GM19023 (cell line): ENCODE measurements at regions not wholly inside any gene's neighbourhood (a gene's known extent, or its start where the extent isn't known, plus 50 kb on each side); places are given as distances from the start of the nearest gene placed in this dataset.
"Not testable (repeated sequence)": the region's sequence is repeated elsewhere in the genome, so short reads cannot be mapped to it uniquely, and the experiment has no call there.

ENCODE experiments used
- ATAC-seq: cut with Tn5 transposase; IDR thresholded peaks from one replicate; pipeline ENCODE4 v1.9.1; 2021; ENCODE audit warnings: mild to moderate bottlenecking, moderate library complexity; ENCODE audit not compliant: unreplicated experiment

DNA sequence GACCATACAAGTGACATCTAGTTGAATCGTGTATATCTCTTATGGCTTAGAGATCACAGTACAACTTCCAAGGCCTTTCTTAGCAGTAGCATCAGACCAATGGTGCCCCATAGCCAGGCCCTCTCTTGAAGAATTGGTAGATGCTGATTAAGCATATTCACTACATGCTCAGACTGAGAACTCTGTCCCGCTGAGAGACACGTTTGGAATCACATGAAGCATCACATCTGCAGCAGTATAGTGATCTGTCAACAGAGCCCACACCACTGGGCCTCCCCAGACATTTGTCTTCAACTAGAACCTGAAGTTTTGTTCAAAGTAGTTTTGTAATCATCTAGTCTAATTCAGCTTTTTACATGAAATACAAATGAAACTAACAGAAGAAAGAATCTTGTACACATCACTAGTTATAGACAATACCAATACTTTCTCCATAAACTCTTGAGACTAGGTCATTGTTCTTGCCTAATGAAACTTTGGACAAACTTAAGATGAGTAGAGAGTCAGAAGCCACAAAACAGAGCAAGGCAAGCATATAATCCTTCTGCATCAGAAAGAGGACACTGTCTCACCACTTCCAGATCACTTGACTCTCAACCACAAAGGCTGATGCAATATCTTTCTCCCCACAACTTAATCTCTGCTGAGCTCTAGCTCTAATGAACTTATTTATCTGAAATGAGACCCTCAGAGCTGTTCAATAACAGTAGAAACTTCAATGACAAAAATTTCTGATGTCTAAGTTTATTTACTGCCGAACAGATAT is 182.7 kb downstream of the TBX18 start:
- ATAC-seq, result no peak

DNA sequence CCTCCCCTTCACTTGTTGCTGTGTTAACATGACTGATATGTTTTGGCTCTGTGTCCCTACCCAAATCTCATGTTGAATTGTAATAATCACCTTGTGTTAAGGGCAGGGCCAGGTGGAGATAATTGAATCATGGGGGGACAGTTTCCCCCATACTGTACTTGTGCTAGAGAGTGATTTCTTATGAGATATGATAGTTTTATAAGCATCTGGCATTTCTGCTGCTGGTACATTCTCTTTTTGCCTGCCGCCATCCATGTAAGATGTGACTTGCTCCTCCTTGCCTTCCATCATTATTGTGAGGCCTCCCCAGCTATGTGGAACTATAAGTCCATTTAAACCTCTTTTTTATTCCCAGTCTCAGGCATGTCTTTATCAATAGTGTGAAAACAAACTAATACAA is 185.0 kb downstream of the TBX18 start:
- no peak for ATAC-seq

GRCh38 chr6:84576029-84576428 is 188.4 kb downstream of the TBX18 start:
- ATAC-seq, result no peak

GRCh38 chr6:84575264-84575663 is 189.1 kb downstream of the TBX18 start:
- peak; percentile 95 for ATAC-seq

DNA sequence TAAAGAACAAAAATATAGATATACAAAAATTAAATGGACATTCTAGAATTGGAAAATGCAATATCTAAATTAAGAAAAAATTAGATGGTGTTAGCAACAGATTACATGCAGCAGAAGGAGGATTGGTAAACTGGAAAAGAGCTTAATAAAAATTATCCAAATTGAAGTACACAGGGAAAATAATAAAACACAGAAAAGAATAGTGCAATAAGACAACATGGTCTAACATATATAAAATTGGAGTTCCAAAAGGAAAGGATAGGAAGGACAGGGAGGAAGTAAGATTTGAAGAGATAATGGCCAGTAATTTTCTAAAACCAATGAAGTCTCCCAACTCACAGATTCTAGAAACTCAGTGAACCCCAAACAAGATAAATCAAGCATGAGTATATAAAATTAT is 194.5 kb downstream of the TBX18 start:
- no peak for ATAC-seq

GRCh38 chr6:84568971-84569370 is 195.4 kb downstream of the TBX18 start:
- no peak for ATAC-seq

GRCh38 chr6:84565718-84566117 is 198.7 kb downstream of the TBX18 start:
- ATAC-seq, result not testable (repeated sequence)

DNA sequence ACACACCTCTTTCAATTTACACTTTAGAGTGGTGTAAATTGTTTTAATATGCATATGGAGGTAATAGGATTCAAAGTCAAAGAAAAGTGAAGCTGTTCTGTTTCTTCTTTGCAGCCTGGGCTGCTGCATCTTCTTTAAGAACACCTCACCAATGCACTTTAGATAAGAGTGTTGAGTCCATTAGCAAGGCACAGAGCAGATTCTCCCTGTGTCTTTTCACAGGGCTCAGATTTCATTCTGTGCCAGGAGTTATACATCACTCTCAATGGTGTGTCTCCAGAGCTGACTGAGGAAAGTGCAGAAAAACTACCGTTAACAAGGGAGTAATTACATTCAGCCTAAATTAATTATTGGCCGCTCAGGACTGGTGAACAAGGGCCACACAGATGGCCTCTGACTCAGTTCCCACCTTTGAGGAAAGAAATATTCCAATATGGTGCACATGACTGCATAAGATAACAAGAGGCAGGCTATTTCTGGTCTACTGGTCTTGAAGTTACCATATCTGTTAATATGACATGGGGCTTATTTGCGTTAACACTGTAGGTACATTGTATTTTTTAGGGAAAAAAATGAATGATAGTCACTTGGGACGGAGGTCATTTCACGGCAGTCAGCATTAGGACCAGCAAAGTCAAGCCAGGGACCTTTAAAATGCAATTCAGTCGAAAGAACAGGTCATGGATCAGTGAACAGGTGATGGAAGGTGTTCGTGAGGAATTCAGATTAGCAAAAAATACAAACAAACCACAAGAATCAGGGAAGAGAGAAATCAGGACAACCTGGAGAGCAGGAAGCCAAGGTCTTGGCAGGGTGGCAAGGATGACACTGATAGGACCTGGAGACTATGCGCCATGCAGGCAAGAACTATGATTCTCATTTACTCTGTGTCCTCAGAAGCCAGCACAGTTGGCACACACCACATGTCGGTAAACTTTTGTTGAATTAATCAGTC is 203.7 kb downstream of the TBX18 start:
- ATAC-seq, result no peak

GRCh38 chr6:84556541-84557335 is 207.7 kb downstream of the TBX18 start:
- no peak for ATAC-seq

DNA sequence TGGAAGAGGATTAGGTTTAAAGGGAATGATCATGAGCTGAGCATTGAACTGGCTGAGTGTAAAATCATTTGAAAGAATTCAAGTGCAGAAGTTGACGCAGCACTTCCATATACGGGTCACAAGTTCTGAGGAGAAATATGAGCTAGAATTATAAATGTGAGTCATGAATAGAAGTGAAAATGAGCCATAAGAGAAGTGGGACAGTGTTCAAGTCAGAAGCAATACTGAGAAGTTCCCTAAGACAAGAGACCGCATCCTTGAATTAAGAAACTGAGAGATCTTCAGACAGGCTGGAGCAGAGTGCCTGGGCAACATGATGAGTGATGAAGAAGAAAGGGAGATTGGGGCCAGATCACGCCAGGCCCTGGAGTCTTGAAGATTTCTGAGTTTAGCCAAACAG is 209.7 kb downstream of the TBX18 start:
- no peak for ATAC-seq

GRCh38 chr6:84554074-84554473 is 210.3 kb downstream of the TBX18 start:
- ATAC-seq, result no peak

DNA sequence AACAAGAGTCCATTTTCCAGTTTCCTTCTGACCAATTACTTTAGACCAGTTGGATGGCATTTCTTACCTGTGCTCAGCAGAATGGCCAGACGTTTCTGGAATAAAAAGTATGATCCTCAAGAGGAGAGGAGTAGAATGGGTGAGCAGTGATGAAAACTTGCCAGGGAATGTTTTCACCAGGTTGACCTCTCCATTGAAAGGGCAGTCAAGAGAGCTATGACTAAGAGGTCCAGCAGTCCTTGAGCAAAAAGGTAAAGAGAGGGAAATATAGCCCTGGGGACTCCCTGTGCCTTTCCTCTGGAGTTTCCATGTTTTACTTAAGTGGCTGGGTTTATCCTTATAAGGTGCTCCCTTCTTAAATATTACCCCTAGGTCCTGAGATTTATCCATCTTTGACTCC is 210.9 kb downstream of the TBX18 start:
- ATAC-seq, result no peak

GRCh38 chr6:84551797-84552196 is 212.6 kb downstream of the TBX18 start:
- ATAC-seq, result no peak

DNA sequence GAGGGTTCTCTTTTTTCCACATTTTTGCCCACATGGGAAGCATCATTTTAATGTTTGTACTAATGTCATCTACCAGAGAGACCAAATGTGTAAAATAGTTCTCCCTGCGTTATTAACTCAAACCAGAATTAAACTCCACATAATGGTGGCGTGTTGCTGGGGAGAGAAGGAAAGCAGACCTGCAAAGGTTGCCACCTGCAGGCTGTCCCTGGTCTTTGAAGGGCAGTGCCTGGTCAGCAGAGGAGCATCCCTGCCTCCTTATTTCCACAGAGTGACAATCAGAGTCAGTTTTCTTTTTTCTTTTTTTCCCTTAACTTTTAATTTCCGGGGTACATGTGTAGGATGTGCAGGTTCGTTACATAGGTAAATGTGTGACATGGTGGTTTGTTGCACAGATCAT is 214.5 kb downstream of the TBX18 start:
- no peak for ATAC-seq

DNA sequence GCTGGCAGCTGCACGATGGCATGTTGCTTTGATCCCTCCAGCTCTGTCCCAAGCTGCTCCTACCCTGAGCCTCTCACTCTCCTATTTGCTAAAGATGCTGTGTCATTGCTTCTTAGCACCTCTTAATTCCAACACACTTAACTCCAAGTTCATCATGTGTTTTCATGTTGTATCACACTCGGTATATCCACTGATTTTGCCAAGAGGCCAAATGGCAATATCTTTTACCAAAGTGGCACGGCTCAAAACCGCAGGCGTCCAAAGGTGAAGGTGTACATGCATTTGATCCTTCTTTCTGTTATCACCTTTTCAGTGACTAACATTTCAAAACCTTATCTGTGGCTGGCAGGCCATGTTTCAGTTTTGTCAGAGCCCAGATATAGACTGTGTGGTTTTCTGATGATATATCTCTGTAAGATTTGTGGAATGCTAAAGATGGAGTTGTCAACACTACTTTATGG is 217.0 kb downstream of the TBX18 start:
- ATAC-seq, result no peak

DNA sequence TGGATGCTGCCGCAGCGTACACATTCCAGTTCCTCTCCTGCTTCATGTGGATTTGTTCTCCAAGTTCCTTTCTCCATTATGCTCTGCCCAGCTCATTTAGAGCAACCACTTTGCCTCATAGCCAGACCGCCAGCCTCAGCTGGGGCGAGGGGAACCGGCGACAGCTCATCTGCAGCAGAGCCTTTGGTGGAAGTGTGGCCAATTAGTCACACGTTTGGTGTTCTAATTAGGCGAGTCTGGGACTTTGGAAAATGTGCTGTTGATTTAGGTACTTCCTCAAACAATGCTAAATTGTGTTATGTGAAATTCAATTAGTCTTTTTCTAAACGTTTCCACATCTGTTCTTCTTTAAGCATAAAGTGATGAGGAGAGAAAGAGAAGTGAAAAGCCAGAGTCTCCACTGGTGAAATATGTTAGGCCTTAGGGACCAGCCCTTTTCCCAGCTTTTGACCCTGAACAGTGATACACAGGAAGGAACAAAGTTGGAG is 217.9 kb downstream of the TBX18 start:
- ATAC-seq, result no peak

- ATAC-seq, result no peak
Measured at GRCh38 chr6:84539122-84539856, 225.1 kb downstream of the TBX18 start.

- no peak for ATAC-seq
Measured at GRCh38 chr6:84536885-84537638, 227.3 kb downstream of the TBX18 start.

GRCh38 chr6:84528201-84528600 is 236.2 kb downstream of the TBX18 start:
- no peak for ATAC-seq

DNA sequence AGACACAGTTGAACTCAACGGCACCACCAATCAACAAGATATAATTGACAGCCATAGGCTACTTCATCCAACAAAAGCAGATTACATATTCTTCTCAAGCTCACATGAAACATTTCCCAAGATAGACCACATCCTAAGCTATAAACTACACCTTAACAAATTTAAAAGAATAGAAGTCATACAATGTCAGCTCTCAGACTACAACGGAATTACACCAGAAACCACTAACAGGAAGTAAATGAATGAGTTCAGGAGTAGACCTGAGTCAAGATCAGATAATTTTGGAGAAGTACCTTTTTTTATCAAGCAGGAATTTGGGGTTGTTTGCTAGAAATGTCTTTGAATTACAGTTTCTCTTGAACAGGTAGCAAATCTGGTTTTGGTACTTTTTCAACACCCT is 237.8 kb downstream of the TBX18 start:
- ATAC-seq, result no peak
